ENCODE measurements at regions not wholly inside any gene's neighbourhood (a gene's known extent, or its start where the extent isn't known, plus 50 kb on each side); places are given as distances from the start of the nearest gene placed in this dataset.

GRCh38 chr9:24488896-24489295, 56.8 kb downstream of the IZUMO3 start:
- no peaks in the 10 kb centered on the region for H3K9me3 Mint-ChIP-seq (ENCODE audit: unreplicated experiment)

GRCh38 chr9:24487946-24488345, 57.8 kb downstream of the IZUMO3 start:
- Histone ChIP-seq H3K4me1 (no peaks in the 10 kb centered on the region), H3K27me3 (replicated peaks; ENCODE audit: control insufficient read depth, insufficient read depth, low read length) (no peaks in the 10 kb centered on the region), H3K36me3 (ENCODE audit: control insufficient read depth, insufficient read depth, low read length) (no peaks in the 10 kb centered on the region), H3K9me3 (no peaks in the 10 kb centered on the region), H3K4me3 (ENCODE audit: low read depth, low read length) (no peak overlapping the region)
- Mint-ChIP-seq H3K36me3 (ENCODE audit: insufficient read depth, unreplicated experiment) (no peaks in the 10 kb centered on the region), H3K4me3 (ENCODE audit: unreplicated experiment) (no peak overlapping the region), H3K9me3 (ENCODE audit: unreplicated experiment) (no peaks in the 10 kb centered on the region), H3K27ac (ENCODE audit: unreplicated experiment) (no peak overlapping the region), H3K4me1 (ENCODE audit: low read depth, unreplicated experiment) (no peaks in the 10 kb centered on the region), H3K27me3 (ENCODE audit: insufficient read depth, unreplicated experiment) (no peaks in the 10 kb centered on the region)
- ChIA-PET CTCF (no interaction called here), POLR2A (no interaction called here)
- intact Hi-C loops (cut with micrococcal nuclease; ENCODE audit: unreplicated experiment) = no loop called here
- DNase-seq = no peak
- BruUV-seq (replicated peaks) = no TSS peak
- TF ChIP-seq CTCF (IDR thresholded peaks at IDR 0.05; ENCODE audit: insufficient read depth in 1 of 2, low read depth in 1 of 2, low read length in 1 of 2, severe bottlenecking in 1 of 2, unreplicated experiment in 1 of 2) = no peak

More at GRCh38 chr9:24488896-24489295, 56.8 kb downstream of the IZUMO3 start:
- Mint-ChIP-seq H3K36me3 (ENCODE audit: insufficient read depth, unreplicated experiment) (no peaks in the 10 kb centered on the region), H3K4me3 (ENCODE audit: unreplicated experiment) (no peak overlapping the region), H3K27me3 (ENCODE audit: insufficient read depth, unreplicated experiment) (no peaks in the 10 kb centered on the region), H3K4me1 (ENCODE audit: low read depth, unreplicated experiment) (no peaks in the 10 kb centered on the region), H3K27ac (ENCODE audit: unreplicated experiment) (no peak overlapping the region)
- CTCF ChIA-PET = no interaction called here
- no peak overlapping the region for H3K4me3 ChIP-seq (ENCODE audit: low read depth, low read length)
- intact Hi-C loops (cut with micrococcal nuclease; ENCODE audit: unreplicated experiment) = no loop called here
- no peaks in the 10 kb centered on the region for H3K27me3 ChIP-seq (replicated peaks; ENCODE audit: control insufficient read depth, insufficient read depth, low read length)
- no peak for DNase-seq
- BruUV-seq (replicated peaks) = no TSS peak
- no peak for TF ChIP-seq CTCF (IDR thresholded peaks at IDR 0.05; ENCODE audit: insufficient read depth in 1 of 2, low read depth in 1 of 2, low read length in 1 of 2, severe bottlenecking in 1 of 2, unreplicated experiment in 1 of 2)
- H3K4me1 ChIP-seq = no peaks in the 10 kb centered on the region
- POLR2A ChIA-PET = no interaction called here
- no peaks in the 10 kb centered on the region for H3K9me3 ChIP-seq
- H3K36me3 ChIP-seq (ENCODE audit: control insufficient read depth, insufficient read depth, low read length) = no peaks in the 10 kb centered on the region

GRCh38 chr9:24487250-24487861, 58.3 kb downstream of the IZUMO3 start:
- no peaks in the 10 kb centered on the region for H3K36me3 Mint-ChIP-seq (ENCODE audit: insufficient read depth, unreplicated experiment)
- H3K27me3 ChIP-seq (replicated peaks; ENCODE audit: control insufficient read depth, insufficient read depth, low read length) = no peaks in the 10 kb centered on the region
- no peaks in the 10 kb centered on the region for H3K4me1 ChIP-seq
- intact Hi-C loops (cut with micrococcal nuclease; ENCODE audit: unreplicated experiment) = no loop called here
- no peaks in the 10 kb centered on the region for H3K9me3 ChIP-seq
- H3K27ac Mint-ChIP-seq (ENCODE audit: unreplicated experiment) = no peak overlapping the region
- no peaks in the 10 kb centered on the region for H3K36me3 ChIP-seq (ENCODE audit: control insufficient read depth, insufficient read depth, low read length)
- H3K27me3 Mint-ChIP-seq (ENCODE audit: insufficient read depth, unreplicated experiment) = no peaks in the 10 kb centered on the region
- no peak overlapping the region for H3K4me3 Mint-ChIP-seq (ENCODE audit: unreplicated experiment)
- H3K4me3 ChIP-seq (ENCODE audit: low read depth, low read length) = no peak overlapping the region
- CTCF ChIA-PET = no interaction called here
- TF ChIP-seq CTCF (IDR thresholded peaks at IDR 0.05; ENCODE audit: insufficient read depth in 1 of 2, low read depth in 1 of 2, low read length in 1 of 2, severe bottlenecking in 1 of 2, unreplicated experiment in 1 of 2) = no peak
- POLR2A ChIA-PET = no interaction called here
- BruUV-seq (replicated peaks) = no TSS peak
- no peaks in the 10 kb centered on the region for H3K9me3 Mint-ChIP-seq (ENCODE audit: unreplicated experiment)
- DNase-seq = no peak
- H3K4me1 Mint-ChIP-seq (ENCODE audit: low read depth, unreplicated experiment) = no peaks in the 10 kb centered on the region

Measured in Caco-2 (cell line).